ENCODE measurements at regions not wholly inside any gene's neighbourhood (a gene's known extent, or its start where the extent isn't known, plus 50 kb on each side); places are given as distances from the start of the nearest gene placed in this dataset.

DNA sequence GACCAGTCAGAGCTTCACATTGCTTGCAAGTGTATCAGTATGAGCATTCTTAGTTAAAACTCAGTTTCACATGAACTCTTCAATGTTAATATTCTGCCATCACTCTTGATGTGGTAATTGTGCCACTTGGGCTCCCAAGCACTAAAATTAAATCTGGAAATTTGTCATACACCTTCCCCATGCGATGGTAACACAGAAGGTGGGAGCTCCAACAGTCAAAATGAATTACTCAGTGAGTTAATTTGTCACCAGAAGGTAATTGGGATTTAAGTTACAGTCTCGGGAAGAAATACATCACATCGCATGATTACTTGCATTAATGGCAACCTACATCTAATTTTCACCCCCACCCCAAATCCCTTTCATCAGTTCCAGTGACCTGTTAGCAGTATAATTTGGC, 376.5 kb upstream of the DAB1 start:
- Histone ChIP-seq H3K4me1 (ENCODE audit: control insufficient read depth in 2 of 2, insufficient read depth in 2 of 2, low read length in 2 of 2) (no peaks in the 10 kb centered on the region), H3K79me2 (ENCODE audit: control insufficient read depth, insufficient read depth, low read length) (no peaks in the 10 kb centered on the region), H3K27me3 (replicated peaks in 1 of 4; ENCODE audit: control extremely low read depth in 1 of 4, control insufficient read depth in 3 of 4, insufficient read depth in 4 of 4, low read length in 3 of 4) (no peaks in the 10 kb centered on the region), H3K9ac (ENCODE audit: low read length) (no peak overlapping the region), H3K9me3 (ENCODE audit: control extremely low read depth in 1 of 3, control insufficient read depth in 2 of 3, insufficient read depth in 1 of 3, low read length in 2 of 3) (peaks cover 0 to 6% (median 0%) of the 10 kb centered on the region in 3 donors), H2AFZ (ENCODE audit: insufficient read depth, low read depth, low read length, poor library complexity, severe bottlenecking) (no peak overlapping the region), H3K27ac (ENCODE audit: low read length in 2 of 2) (no peak overlapping the region), H3K4me2 (replicated peaks; ENCODE audit: low read depth, low read length, poor library complexity, severe bottlenecking) (no peak overlapping the region), H4K20me1 (ENCODE audit: control insufficient read depth, insufficient read depth, low read length, poor library complexity, severe bottlenecking) (no peaks in the 10 kb centered on the region), H3K4me3 (ENCODE audit: control extremely low read depth in 1 of 5, extremely low read depth in 1 of 5, insufficient read depth in 1 of 5, low read depth in 2 of 5, low read length in 4 of 5) (no peak overlapping the region), H3K36me3 (replicated peaks in 1 of 2; ENCODE audit: control extremely low read depth in 1 of 2, control insufficient read depth in 1 of 2, extremely low read depth in 1 of 2, insufficient read depth in 2 of 2, low read length in 1 of 2) (no peaks in the 10 kb centered on the region)
- ATAC-seq (ENCODE audit: low read depth): no peak
- Mint-ChIP-seq H3K27ac (no peak overlapping the region), H3K4me3 (no peak overlapping the region), H3K9me3 (ENCODE audit: insufficient read depth) (no peaks in the 10 kb centered on the region), H3K4me1 (no peaks in the 10 kb centered on the region), H3K27me3 (peaks cover 5% of the 10 kb centered on the region)
- TF ChIP-seq, protein P1, sequence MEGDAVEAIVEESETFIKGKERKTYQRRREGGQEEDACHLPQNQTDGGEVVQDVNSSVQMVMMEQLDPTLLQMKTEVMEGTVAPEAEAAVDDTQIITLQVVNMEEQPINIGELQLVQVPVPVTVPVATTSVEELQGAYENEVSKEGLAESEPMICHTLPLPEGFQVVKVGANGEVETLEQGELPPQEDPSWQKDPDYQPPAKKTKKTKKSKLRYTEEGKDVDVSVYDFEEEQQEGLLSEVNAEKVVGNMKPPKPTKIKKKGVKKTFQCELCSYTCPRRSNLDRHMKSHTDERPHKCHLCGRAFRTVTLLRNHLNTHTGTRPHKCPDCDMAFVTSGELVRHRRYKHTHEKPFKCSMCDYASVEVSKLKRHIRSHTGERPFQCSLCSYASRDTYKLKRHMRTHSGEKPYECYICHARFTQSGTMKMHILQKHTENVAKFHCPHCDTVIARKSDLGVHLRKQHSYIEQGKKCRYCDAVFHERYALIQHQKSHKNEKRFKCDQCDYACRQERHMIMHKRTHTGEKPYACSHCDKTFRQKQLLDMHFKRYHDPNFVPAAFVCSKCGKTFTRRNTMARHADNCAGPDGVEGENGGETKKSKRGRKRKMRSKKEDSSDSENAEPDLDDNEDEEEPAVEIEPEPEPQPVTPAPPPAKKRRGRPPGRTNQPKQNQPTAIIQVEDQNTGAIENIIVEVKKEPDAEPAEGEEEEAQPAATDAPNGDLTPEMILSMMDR (IDR thresholded peaks at IDR 0.05): no peak
- no peak for TF ChIP-seq EZH2 (IDR thresholded peaks at IDR 0.05; ENCODE audit: borderline replicate concordance, insufficient read depth, low read depth, low read length, poor library complexity, severe bottlenecking)
- POLR2A ChIA-PET: no interaction called here
- intact Hi-C loops (cut with micrococcal nuclease): no loop called here
- 80% methylated on average over 1 of the region's 3 CpGs for WGBS (ENCODE audit: insufficient coverage)
- no peak for DNase-seq
- CTCF ChIA-PET: no interaction called here

DNA sequence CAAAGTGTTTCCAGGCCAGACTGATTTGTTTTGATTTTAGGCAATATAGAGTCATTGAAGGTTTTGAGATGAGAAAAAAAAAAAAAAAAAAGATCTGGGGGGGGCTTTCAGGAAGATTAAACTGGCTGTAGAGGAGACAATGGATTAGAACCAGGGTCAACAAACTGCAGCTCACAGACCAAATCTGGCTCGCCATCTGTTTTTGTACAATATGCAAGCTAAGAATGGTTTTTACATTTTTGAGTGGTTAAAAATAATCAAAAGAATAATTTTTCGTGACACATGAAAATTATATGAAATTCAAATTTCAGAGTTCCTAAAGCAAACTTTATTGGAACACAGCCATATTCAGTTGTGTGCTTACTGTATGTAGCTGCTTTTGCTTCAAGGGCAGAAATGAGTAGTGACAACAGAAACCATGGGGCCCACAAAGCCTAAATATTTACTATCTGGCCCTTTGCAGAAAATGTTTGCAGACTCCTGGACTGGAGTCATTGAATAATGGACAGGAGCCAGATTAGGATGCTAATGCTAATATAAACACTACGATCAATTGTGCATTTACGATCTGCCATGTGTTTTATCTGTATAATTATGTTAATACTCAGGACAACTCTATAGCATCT, 375.7 kb upstream of the DAB1 start:
- no CpG with 5 or more reads among the region's 4 CpGs for WGBS (ENCODE audit: insufficient coverage)
- no peak overlapping the region for H3K27ac Mint-ChIP-seq

More for the DNA sequence above, 375.7 kb upstream of the DAB1 start:
- no peaks in the 10 kb centered on the region for H3K9me3 Mint-ChIP-seq (ENCODE audit: insufficient read depth)
- Histone ChIP-seq H3K79me2 (ENCODE audit: control insufficient read depth, insufficient read depth, low read length) (no peaks in the 10 kb centered on the region), H3K27ac (ENCODE audit: low read length in 2 of 2) (no peak overlapping the region), H2AFZ (ENCODE audit: insufficient read depth, low read depth, low read length, poor library complexity, severe bottlenecking) (no peak overlapping the region), H3K4me1 (ENCODE audit: control insufficient read depth in 2 of 2, insufficient read depth in 2 of 2, low read length in 2 of 2) (no peaks in the 10 kb centered on the region), H3K4me3 (ENCODE audit: control extremely low read depth in 1 of 5, extremely low read depth in 1 of 5, insufficient read depth in 1 of 5, low read depth in 2 of 5, low read length in 4 of 5) (no peak overlapping the region), H3K27me3 (replicated peaks in 1 of 4; ENCODE audit: control extremely low read depth in 1 of 4, control insufficient read depth in 3 of 4, insufficient read depth in 4 of 4, low read length in 3 of 4) (no peaks in the 10 kb centered on the region), H3K9ac (ENCODE audit: low read length) (no peak overlapping the region), H3K9me3 (ENCODE audit: control extremely low read depth in 1 of 3, control insufficient read depth in 2 of 3, insufficient read depth in 1 of 3, low read length in 2 of 3) (peaks cover 0 to 6% (median 0%) of the 10 kb centered on the region in 3 donors), H4K20me1 (ENCODE audit: control insufficient read depth, insufficient read depth, low read length, poor library complexity, severe bottlenecking) (no peaks in the 10 kb centered on the region), H3K4me2 (replicated peaks; ENCODE audit: low read depth, low read length, poor library complexity, severe bottlenecking) (no peak overlapping the region), H3K36me3 (replicated peaks in 1 of 2; ENCODE audit: control extremely low read depth in 1 of 2, control insufficient read depth in 1 of 2, extremely low read depth in 1 of 2, insufficient read depth in 2 of 2, low read length in 1 of 2) (no peaks in the 10 kb centered on the region)
- ChIA-PET CTCF (interaction anchor here (0.5 kb wide), 1 partner anchor 294 kb away, joined by 3 read pairs; no protein-coding TSS in a partner anchor), POLR2A (no interaction called here)
- no peaks in the 10 kb centered on the region for H3K4me1 Mint-ChIP-seq
- H3K4me3 Mint-ChIP-seq: no peak overlapping the region
- peaks cover 5% of the 10 kb centered on the region for H3K27me3 Mint-ChIP-seq
- intact Hi-C loops (cut with micrococcal nuclease): no loop called here
- ATAC-seq (ENCODE audit: low read depth) (no peak), DNase-seq (no peak)
- no peak for TF ChIP-seq EZH2 (IDR thresholded peaks at IDR 0.05; ENCODE audit: borderline replicate concordance, insufficient read depth, low read depth, low read length, poor library complexity, severe bottlenecking)
- TF ChIP-seq, protein P1 (IDR thresholded peaks at IDR 0.05): no peak
